ENCODE measurements at regions not wholly inside any gene's neighbourhood (a gene's known extent, or its start where the extent isn't known, plus 50 kb on each side); places are given as distances from the start of the nearest gene placed in this dataset.

- no peak overlapping the region for H3K4me3 ChIP-seq (ENCODE audit: low read depth, low read length)
- no peak for TF ChIP-seq CTCF (IDR thresholded peaks at IDR 0.05; ENCODE audit: control insufficient read depth, extremely low read depth, insufficient read depth)
- DNase-seq (ENCODE audit: low read depth), result no peak
Measured at GRCh38 chr7:106358103-106358663, 73.4 kb upstream of the NAMPT start.

GRCh38 chr7:106357675-106358074 lies 72.9 kb upstream of the NAMPT start:
- TF ChIP-seq CTCF (IDR thresholded peaks at IDR 0.05; ENCODE audit: control insufficient read depth, extremely low read depth, insufficient read depth), result no peak
- H3K4me3 ChIP-seq (ENCODE audit: low read depth, low read length), result no peak overlapping the region
- no peak for DNase-seq (ENCODE audit: low read depth)

GRCh38 chr7:106354822-106355221 lies 70.0 kb upstream of the NAMPT start:
- no peak overlapping the region for H3K4me3 ChIP-seq (ENCODE audit: low read depth, low read length)
- DNase-seq (ENCODE audit: low read depth), result no peak
- TF ChIP-seq CTCF (IDR thresholded peaks at IDR 0.05; ENCODE audit: control insufficient read depth, extremely low read depth, insufficient read depth), result 0 out of 2 replicates have a peak, but pooled peaks have one; percentile 5

GRCh38 chr7:106353944-106354343 lies 69.2 kb upstream of the NAMPT start:
- TF ChIP-seq CTCF (IDR thresholded peaks at IDR 0.05; ENCODE audit: control insufficient read depth, extremely low read depth, insufficient read depth), result no peak
- no peak overlapping the region for H3K4me3 ChIP-seq (ENCODE audit: low read depth, low read length)
- DNase-seq (ENCODE audit: low read depth), result no peak

- DNase-seq (ENCODE audit: low read depth), result no peak
Measured at GRCh38 chr7:106348231-106348630, 63.4 kb upstream of the NAMPT start.

GRCh38 chr7:106347229-106347833 lies 62.5 kb upstream of the NAMPT start:
- no peak overlapping the region for H3K4me3 ChIP-seq (ENCODE audit: low read depth, low read length)
- TF ChIP-seq CTCF (IDR thresholded peaks at IDR 0.05; ENCODE audit: control insufficient read depth, extremely low read depth, insufficient read depth), result no peak
- DNase-seq (ENCODE audit: low read depth), result no peak

More at GRCh38 chr7:106348231-106348630, 63.4 kb upstream of the NAMPT start:
- TF ChIP-seq CTCF (IDR thresholded peaks at IDR 0.05; ENCODE audit: control insufficient read depth, extremely low read depth, insufficient read depth), result no peak
- no peak overlapping the region for H3K4me3 ChIP-seq (ENCODE audit: low read depth, low read length)

All from LNCaP clone FGC (cell line).